ENCODE measurements at regions not wholly inside any gene's neighbourhood (a gene's known extent, or its start where the extent isn't known, plus 50 kb on each side); places are given as distances from the start of the nearest gene placed in this dataset.
A peak's percentile ranks its signal among the peaks of the same experiment; 100 is the strongest.
"Not testable (repeated sequence)": the region's sequence is repeated elsewhere in the genome, so short reads cannot be mapped to it uniquely, and the experiment has no call there.

DNA sequence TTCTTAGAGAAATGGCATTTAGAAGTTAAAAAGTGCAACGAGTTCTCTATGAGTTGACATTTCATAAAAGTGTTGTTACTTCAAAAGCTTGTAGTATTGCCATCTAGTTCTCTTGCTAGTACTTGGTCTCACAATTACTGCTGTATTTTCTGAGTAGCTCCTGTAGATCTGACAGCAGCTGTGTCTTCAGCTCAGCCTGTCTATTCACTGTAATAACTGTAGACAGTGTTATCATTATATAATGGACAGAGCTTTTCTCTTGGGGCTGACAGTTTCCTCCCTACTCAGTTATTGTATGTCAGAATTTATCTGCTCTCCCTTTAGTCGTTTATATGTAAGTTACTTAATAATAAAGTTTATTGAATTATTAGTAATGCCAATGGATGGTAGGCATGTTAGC lies 388.7 kb upstream of the VSTM2A start:
- no peak for DNase-seq

DNA sequence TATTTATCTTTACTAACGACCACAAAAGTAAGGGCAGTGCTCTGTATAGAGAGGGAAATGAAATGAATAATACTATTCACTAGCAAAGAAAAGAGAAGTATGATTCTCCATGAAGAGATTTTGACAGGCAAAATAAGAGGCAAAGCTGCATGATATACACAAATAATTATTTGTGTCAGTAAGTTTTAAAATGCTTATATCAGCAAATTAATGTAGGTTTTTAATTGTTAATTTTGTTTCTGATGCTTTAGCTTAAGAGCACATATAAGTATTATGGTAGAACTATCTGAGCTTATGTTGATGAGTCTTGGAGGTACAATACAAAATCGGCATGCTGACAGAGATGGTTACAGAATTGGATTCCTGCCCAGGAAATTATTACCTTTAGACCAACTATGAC lies 383.1 kb upstream of the VSTM2A start:
- DNase-seq = no peak

DNA sequence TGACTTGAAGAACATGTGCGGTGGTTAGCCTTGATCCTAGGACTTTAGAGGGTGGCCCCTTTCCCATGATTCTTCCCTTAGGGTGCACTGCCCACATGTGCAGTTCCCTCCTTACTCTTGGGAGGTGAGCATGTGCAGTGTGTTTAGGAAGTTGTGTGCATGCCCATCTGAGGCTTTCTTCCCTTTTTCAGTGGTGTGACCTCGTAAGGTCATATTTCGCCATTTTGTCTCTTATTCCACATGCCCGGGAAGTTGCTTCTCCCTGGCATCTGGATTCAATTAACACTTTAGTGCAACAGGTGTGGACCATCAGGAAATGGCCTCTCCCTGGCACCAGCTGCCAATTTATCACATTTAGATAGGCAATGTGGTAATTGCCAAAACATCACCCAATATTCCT lies 380.6 kb upstream of the VSTM2A start:
- no peak for DNase-seq

DNA sequence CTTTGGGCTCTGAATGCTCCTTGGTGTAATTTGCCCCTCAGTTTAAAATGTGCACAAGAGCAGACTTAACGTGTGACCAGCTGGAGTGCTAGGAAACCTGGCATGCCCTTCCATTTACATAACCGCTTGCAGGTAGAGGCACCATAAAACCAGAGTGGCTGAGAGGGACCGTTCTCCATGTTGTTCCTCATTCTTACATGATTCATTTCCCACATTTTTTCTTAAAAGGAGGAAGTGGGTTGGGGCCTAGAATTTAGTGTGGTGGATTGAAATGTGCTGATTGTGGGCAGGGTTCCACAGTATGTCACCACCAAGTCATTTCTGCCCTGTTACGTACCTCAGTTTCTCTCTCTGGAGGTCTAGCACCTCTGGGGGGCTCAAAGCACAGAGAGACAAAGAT lies 375.8 kb upstream of the VSTM2A start:
- no peak for DNase-seq

DNA sequence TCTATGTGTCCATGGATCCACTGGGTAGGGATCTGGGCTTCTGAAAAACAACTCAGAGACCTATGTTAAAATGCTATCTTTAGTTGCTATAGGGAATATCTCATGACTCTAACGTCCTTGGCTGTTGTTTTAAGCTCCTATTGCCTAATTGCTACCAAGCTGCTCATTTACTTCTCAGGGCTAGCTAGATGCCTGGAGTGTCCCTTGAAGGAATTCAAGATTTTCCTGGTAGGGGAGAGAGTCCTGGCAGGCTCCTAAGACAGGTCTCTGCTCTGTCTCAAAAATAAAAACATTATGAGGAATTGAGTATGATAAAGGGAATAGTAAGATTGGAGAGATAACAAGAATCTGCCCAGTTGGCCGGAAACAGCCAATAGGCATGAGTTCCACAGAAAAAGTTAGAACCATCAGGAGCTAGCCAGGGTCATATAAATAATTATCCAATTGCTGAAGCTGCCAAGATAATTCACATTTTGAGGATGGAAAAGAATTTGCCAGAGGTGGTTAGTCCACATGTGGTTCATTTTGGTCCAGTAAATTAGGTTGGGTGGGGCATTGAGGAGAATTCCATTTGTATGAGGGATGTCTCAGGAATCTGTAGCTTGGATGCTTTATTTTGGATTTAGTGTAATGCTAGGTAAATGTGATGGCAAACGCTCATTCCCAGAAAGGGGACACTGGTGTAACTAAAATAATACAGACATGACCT lies 362.7 kb upstream of the VSTM2A start:
- DNase-seq = no peak

DNA sequence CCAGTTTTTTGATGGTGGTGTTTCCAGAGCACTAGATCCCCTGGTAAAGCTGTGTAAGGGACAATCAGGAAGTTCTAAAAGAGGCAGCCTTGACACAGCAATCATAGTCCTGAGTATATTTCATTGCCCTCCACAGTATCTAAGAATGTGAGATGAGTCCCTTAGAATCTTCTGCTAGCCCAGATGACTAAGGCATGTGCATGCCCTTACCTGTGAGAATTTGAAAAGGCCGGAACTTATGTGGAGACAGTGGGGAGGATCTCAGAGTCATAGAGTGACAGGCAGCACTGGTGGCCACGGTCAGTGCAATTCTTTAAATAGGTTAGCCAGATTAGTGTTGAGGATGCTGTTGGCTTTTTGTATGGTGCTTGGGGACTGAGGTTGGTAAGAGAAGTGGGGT lies 361.4 kb upstream of the VSTM2A start:
- DNase-seq = no peak

DNA sequence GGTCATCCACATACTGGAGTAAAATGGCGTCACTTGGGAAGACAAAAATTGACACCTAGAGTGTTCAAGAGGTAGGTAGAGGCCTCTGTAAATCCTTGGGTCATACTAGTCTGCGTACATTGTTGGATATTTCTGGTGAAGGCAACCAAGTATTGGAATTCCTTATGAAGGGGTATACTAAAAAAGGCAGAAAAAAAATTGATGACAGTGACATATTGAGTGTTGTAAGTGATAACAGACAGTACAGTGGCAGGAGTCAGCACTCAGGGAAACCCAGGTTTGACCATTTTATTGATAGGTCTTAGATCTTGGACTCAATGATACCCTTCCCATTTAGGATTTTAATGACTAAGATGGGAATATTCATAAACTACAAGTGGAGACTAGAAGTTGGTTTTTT lies 359.1 kb upstream of the VSTM2A start:
- DNase-seq = no peak

DNA sequence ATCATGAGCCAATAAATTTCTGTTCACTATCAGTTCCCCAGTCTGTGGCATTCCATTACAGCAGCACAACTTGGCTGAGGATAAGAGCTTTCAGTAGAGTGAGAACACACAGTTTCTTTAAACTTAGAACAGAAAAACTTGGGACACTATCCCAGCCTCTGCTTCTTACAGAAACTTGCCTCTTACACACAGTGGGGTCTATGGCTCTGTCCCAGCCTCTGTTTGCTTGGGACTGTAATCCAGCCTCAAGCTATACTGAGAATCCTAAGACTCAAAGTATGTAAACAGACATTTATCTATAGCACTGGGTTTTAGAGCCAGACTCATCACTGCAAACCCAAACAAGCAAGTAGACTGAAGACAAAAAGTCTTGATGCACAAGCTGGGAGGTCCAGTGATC lies 355.8 kb upstream of the VSTM2A start:
- no peak for DNase-seq

DNA sequence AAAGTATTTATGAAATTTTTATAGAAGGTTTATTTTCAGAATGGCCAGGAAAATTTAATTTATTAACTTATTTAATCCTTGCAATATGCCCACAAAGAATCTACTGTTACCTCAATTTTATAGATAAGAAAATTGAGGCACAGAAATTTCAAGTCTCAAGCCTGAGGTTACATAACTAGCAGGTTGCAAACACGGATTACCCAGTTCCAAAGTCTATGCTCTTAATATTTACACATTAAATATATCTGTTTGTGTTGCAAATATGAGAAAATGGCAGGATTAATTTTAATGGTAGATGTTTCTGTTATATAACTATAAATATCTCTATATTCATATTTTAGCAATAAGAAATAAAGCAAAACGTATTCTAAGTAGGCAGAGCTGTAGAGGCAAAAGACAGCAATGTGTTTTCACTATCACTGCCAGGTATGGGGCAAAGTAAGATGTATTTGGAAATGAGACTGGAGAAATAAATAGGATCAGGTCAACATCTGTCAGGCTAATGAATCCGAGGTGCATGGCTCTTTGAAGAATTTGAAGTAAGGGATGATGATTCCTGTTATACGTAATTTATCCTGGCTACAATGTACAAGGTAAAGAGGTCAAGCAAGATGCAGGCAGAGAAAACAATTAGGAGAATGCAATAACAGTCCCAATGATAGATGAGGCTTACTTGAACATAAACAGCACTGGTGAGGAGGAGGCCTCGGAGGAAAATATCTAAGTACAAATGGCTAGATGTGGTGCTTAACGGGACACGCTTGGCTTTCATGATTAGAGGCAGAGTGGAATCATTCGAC lies 354.1 kb upstream of the VSTM2A start:
- no peak for DNase-seq

DNA sequence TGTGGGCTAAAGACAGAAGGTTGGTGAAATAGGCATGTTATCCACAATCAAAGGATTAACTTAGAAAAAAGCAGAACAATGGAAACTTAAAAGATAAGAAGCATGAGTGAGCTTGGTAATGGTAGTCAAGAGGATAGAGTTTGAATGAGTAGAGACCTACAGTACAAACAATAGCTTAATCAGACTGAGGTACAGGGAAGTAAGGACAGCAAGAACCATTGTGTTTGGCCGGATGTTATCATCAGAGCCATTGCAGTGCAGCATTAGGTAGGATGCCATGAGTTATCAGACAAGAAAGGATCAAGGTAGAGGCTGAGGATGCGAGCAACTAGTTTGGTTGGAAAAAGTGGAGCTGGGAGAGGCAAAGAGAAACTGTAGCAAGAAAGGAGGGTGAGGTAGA lies 353.3 kb upstream of the VSTM2A start:
- DNase-seq = no peak

DNA sequence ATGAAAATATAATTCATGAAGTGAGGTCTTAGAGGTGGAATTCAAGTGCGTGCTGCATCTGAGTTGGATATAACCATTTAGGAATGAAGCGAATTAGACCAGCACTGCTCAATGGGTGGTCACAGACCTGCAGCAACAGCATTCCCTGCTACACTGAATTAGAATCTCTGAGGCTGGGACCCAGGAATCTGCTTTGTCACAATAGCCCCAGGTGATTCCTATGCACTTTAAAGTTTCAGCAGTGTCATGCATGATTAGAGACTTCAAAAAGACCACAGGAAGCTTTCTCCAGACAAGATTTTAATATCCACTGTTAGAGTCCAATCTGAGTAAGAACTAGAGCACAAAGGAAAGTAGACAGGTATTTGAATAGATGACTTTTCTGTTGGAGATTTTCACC lies 352.8 kb upstream of the VSTM2A start:
- DNase-seq = no peak

DNA sequence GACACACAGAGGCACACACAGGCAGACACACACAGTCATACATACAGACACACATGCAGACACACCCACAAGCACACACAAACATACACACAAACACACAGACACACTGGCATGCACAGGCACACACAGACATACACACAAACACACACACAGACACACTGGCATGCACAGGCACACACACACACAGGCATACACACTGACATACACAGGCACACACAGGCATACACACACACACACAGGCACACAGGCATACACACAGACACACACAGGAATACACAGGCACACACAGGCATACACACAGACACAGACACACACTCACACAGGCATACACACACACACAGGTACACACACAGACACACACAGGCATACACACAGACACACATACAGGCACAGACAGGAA lies 340.7 kb upstream of the VSTM2A start:
- DNase-seq = no peak

DNA sequence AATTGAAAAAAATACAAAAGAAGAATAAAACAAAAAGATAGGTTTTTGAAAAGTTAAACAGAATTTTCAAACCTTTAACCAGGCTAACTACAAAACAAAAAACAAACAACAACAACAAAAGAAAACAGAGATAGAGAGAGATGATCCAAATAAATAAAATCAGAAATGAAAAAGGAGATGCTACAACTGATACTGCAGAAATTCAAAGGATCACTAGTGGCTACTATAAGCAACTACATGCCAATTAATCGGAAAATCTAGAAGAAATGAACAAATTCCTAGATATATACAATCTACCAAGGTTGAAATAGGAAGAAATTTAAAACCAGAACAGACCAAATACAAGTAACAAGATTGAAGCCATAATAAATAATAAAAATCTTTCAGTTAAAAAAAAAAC lies 326.8 kb upstream of the VSTM2A start:
- DNase-seq = no peak

DNA sequence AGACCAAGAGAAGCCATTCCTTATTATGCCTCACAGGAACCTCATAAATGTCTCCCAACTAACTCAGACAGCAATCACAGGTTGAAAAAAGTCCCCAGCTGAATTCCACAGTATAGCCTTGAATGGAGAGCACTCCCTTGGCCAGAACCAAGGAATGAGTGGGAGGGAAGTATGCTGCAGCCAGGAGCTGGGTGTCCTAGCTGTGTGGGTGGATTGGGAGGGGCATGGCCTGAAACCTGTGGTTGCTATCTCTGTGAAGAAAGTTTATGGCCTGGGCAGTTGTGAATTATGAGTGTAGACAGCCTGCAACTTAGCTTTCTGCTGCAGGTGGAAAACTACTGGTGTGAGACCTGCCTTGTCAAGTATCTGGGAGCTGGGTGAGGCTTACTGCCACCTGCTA lies 316.1 kb upstream of the VSTM2A start:
- not testable (repeated sequence) for DNase-seq

DNA sequence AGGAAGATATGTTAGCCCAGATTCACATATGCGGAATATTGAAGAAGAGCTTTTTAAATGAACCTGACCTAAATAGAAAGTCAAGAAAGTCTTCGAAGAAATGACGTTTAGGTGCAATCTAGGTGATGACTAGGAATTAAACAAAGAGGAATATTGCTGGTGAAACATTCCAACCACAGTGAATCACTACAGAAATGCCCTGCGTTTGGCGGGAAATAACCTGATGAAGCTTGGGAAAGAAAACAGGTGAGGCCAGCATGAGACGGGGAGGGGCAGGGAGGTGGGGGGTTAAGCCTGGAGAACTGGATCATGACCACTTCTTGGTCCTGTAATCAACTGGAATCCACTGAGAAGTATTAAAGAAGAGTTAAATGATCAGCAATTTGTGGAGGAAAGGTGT lies 299.4 kb upstream of the VSTM2A start:
- no peak for DNase-seq

DNA sequence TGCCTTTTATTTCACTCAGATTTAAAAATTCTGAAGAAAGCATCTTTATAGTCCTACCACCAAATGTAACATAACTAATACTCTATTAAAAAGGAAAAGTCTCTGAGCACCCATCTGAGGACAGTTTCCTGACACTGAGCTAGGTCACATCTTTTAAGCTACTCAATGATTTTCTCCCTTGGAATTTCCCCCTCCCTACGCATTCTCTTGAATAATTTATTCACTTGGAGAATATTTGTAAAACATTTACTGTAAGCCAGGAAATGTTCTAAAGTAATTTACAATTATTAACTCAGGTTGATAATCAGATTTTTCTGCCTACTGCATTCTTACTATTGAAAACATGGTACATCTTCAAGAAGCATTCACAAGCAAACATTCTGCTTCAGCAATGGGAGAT lies 297.2 kb upstream of the VSTM2A start:
- no peak for DNase-seq

DNA sequence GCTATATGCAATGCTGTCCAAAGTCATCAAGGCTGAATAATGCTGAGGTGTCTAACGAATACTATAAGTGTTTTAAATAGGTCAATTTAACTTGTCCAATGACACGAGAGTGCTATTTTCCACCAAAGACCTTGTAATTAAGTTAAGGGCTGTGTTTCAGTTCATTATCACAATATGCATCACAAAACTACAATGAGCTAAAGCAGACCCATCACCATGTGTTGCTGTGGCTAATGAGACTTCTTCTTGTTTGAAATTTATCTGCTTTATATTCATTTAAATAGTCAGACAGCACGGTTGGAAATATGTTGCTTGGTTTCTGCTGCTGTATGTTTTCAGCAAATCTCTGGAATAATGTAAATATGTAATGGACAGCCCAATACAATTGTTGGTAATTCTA lies 292.5 kb upstream of the VSTM2A start:
- DNase-seq = no peak

DNA sequence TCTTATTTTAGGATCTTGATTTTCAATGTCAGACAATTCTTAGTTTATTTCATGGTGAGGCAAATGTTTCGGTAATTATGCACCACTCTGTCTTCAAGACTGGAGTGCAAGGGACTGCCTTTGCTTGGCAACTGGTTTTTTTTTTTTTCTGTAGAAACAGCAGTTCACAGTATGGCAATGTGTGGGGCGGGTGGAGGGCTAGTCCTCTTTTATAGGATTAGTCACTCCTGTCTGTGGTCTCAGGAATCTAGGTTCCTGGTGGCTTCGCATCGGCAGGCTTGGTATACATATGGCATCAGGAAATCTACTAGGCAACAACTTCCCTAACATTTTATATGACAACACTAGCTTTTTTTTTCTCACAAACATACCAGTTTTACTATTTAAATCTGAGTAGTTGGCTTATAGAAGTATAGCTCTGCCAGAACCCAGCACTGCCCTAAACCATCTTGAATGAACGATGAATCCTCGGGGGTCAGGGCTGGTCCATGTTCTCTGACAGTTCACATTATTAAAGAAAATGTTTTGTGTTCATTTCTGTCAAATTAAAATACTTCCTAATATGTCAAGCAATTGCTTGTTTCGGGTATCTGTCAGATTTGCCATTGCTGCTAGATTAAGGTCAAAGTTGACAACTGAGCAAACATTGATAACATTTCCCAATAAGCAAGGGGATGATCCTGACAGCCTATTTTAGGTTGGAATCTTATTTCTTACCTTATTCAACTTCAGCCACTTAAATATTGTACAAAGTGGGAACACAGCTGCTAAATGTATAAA lies 289.7 kb upstream of the VSTM2A start:
- peak; percentile 37 for DNase-seq

DNA sequence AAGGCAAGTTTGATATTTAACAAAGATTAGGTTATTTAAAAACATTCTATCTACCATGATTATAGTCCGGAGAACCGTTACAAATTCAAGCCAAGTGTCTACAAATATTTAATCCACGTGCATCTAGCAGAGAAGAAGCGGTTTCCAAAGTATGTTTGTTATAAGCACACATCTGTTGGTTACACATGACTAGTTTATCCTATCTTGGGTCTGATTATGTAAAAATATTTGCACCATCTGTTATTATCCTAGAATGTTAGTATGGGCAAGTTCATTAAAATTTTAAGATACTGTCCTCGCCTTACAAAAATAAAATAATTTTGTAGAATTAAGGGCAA lies 289.2 kb upstream of the VSTM2A start:
- no peak for DNase-seq

DNA sequence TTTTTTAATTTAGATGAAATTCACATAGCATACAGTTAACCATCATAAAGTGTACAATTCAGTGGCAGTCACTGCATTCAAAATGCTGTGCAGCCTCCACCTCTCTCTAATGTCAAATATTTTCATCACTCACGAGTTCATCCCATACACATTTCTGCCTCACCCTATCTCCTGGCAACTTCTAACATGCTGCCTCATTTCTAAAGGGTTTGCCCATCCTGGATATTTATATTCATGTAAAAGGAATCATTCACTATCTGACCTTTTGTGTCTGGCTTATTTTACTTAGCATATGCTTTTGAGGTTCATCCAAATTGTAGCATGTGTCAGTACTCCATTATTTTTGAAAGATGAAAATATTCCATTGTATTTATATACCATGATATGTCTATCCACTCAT lies 286.9 kb upstream of the VSTM2A start:
- DNase-seq = no peak

DNA sequence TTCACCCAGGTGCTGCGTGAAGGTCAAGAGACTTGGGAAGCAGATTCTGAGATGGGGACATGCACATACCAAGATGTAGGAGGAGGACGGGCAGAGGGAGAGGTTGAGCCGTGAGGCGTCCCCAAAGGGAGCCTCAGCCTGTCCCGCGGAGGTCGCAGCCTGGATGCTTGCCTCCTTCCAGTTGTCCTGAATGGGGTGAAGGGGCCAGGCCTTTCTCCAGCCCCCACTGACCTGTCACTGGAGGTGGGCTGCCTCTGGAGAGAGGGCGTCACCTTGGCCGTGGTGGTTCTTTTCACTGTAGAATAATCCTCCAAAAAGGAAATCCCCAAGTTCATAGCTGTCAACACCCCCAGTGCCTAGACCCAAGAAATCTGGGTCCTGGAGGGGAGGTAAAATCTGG lies 283.0 kb upstream of the VSTM2A start:
- no peak for DNase-seq

DNA sequence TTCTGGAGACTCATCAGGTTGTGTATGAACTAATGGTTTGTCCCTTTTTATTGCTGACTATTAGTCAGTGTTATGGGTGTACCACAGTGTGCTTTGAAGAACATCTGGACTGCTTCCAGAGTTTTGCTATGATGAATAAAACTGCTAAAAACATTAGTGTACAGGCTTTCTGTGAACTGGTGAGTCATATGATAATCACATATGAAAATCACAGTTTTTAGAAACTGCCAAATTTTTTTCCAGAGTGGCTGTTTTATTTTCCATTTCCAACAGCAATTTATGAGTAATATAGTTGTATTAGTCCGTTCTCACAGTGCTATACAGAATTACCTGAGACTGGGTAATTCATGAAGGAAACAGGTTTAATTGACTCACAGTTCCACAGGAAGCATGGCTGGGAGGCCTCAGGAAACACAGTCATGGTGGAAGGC lies 281.2 kb upstream of the VSTM2A start:
- DNase-seq = peak; percentile 14

DNA sequence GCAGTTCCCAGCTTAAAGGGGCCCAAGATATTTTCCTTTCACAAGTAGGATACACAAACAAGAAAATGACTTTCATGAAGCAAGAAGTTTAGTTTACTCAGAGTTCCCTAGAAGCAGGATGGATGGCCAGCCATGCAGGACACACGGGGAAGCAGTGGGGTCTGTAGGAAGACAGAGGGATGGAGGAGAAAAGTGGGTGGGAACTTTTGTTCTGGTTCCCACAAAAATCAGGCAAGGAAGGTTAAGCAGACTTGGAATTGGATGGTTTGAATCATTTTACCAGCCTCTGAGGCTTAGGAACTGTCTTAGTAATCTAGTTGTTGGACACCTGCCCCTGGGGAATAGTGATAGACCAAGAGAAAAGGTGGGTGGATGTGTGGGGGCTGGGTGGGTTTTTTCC lies 263.3 kb upstream of the VSTM2A start:
- no peak for DNase-seq

All from T1000 (cell line).